A673 (cell line): ENCODE measurements at regions not wholly inside any gene's neighbourhood (a gene's known extent, or its start where the extent isn't known, plus 50 kb on each side); places are given as distances from the start of the nearest gene placed in this dataset.

Experiments used
- BruUV-seq: library from RNA; stranded (reverse); fragments of 400-500 nt; replicated peaks from 2 replicates; lab custom pipeline; 2021; lab: Mats Ljungman, UMichigan
- CTCF ChIA-PET: fragments of 300-600 bp; sonication (Branson Sonifier 250); formaldehyde crosslinking; loops from one replicate; lab custom pipeline; 2022; ENCODE audit warnings: antibody characterized with exemption; lab: Charles Lee
- POLR2A ChIA-PET: fragments of 300-600 bp; sonication (Branson Sonifier 250); formaldehyde crosslinking; loops from one replicate; lab custom pipeline; 2022; ENCODE audit warnings: antibody characterized with exemption; ENCODE audit not compliant: low non-redundant PET; lab: Charles Lee
- DNase-seq: peaks from one replicate; pipeline ENCODE4 v3.0.0-alpha.2; 2015; ENCODE audit warnings: low spot score
- H3K27ac ChIP-seq: fragments of 200-600 bp; sonication (generic); 2 replicates; pipeline ENCODE4 v1.5.1; 2016; ENCODE audit warnings: mixed run types, low read depth, mild to moderate bottlenecking, mixed read lengths, antibody characterized with exemption, low read length; ENCODE audit not compliant: poor library complexity, severe bottlenecking
- H3K27me3 ChIP-seq: fragments of 200-600 bp; sonication (generic); replicated peaks from 2 replicates; pipeline ENCODE4 v1.6.1; 2017; ENCODE audit warnings: mixed run types, low read depth, mild to moderate bottlenecking, mixed read lengths, antibody characterized with exemption, low read length; ENCODE audit not compliant: insufficient read depth, poor library complexity
- H3K36me3 ChIP-seq: fragments of 200-600 bp; sonication (generic); 2 replicates; pipeline ENCODE4 v1.6.1; 2016; ENCODE audit warnings: mixed run types, mild to moderate bottlenecking, mixed read lengths, antibody characterized with exemption, low read length; ENCODE audit not compliant: insufficient read depth, poor library complexity, severe bottlenecking
- H3K4me1 ChIP-seq: fragments of 200-600 bp; sonication (generic); 2 replicates; pipeline ENCODE4 v1.6.1; 2017; ENCODE audit warnings: mixed run types, mild to moderate bottlenecking, mixed read lengths, antibody characterized with exemption, low read length; ENCODE audit not compliant: insufficient read depth, poor library complexity, severe bottlenecking
- H3K4me3 ChIP-seq: fragments of 200-600 bp; sonication (generic); 2 replicates; pipeline ENCODE4 v1.5.1; 2016; ENCODE audit warnings: low read depth, mixed run types, mild to moderate bottlenecking, mixed read lengths, low read length; ENCODE audit not compliant: poor library complexity, severe bottlenecking
- H3K9me3 ChIP-seq: fragments of 200-600 bp; sonication (generic); 2 replicates; pipeline ENCODE4 v1.6.1; 2016; ENCODE audit warnings: mixed run types, low read depth, mild to moderate bottlenecking, mixed read lengths, antibody characterized with exemption, low read length; ENCODE audit not compliant: poor library complexity, severe bottlenecking
- CTCF ChIP-seq: fragments of 300-800, 200-600 bp; sonication (generic); conservative IDR thresholded peaks from 2 replicates; pipeline ENCODE4 v1.5.1; 2017; ENCODE audit warnings: low read depth, mild to moderate bottlenecking, antibody characterized with exemption, low read length, moderate library complexity, mixed read lengths
- EZH2 ChIP-seq: fragments of 200-600 bp; sonication (generic); IDR thresholded peaks from 2 replicates; pipeline ENCODE4 v1.6.1; 2017; ENCODE audit warnings: borderline replicate concordance, low read depth, mild to moderate bottlenecking, mixed read lengths, antibody characterized with exemption, low read length; ENCODE audit not compliant: poor library complexity, severe bottlenecking
- intact Hi-C: fragments of 100-400 bp; cut with micrococcal nuclease; formaldehyde crosslinking; loops from one replicate; pipeline ENCODE4 v1.10.0; 2022; ENCODE audit not compliant: unreplicated experiment

DNA sequence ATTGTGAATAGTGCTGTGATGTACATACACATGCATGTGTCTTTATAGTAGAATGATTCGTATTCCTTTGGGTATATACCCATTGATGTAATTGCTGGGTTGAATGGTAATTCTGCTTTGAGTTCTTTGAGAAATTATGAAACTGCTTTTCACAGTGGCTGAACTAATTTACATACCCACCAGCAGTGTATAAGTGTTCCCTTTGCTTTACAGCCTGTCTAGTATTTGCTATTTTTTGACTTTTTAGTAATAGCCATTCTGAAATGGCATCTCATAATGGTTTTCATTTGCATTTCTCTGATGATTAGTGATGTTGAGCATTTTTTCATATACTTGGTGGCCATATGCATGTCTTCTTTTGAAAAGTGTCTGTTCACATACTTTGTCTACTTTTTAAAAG, 54.5 kb upstream of the FAM78B start:
- no TSS peak for BruUV-seq
- Histone ChIP-seq H3K4me3 (no peak overlapping the region), H3K4me1 (no peaks in the 10 kb centered on the region), H3K27me3 (no peaks in the 10 kb centered on the region), H3K9me3 (no peaks in the 10 kb centered on the region), H3K36me3 (no peaks in the 10 kb centered on the region), H3K27ac (no peak overlapping the region)
- ChIA-PET CTCF (no interaction called here), POLR2A (no interaction called here)
- intact Hi-C loops, result no loop called here
- TF ChIP-seq CTCF (no peak), EZH2 (no peak)
- DNase-seq, result no peak

DNA sequence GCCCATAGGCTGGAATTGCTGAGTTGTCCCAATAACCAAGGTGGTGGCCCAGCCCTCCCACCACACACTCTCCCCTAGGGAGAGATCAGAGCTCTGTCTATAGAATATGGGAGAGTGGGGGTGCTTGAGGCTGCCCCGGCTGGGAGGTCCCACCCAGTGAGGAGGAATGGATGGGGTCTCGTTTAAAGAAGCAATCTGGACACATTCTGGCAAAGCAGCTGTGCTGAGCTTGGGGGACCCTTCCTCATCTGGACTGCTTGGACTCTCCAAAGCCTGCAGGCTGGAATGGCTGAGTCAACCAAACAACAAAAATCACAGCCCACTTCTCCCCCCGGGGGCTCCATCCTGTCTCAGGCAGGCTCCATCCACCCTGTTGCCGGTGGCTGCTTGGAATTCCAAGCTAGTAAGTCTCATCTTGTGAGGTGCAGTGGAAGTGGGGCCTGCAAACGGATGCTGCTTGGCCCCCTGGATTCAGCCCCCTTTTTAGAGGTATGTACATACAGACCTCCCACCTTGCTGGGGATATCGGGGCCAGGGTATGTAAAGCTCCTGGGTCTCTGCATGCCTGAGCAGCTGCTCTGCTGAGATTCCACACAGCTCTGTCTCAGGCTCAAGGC, 67.1 kb upstream of the FAM78B start:
- Histone ChIP-seq H3K9me3 (no peaks in the 10 kb centered on the region), H3K4me3 (no peak overlapping the region), H3K36me3 (no peaks in the 10 kb centered on the region), H3K27me3 (no peaks in the 10 kb centered on the region), H3K4me1 (no peaks in the 10 kb centered on the region), H3K27ac (no peak overlapping the region)
- DNase-seq, result no peak
- BruUV-seq, result no TSS peak
- intact Hi-C loops, result no loop called here
- no peak for TF ChIP-seq CTCF
- TF ChIP-seq EZH2, result no peak
- CTCF ChIA-PET, result no interaction called here
- POLR2A ChIA-PET, result no interaction called here

DNA sequence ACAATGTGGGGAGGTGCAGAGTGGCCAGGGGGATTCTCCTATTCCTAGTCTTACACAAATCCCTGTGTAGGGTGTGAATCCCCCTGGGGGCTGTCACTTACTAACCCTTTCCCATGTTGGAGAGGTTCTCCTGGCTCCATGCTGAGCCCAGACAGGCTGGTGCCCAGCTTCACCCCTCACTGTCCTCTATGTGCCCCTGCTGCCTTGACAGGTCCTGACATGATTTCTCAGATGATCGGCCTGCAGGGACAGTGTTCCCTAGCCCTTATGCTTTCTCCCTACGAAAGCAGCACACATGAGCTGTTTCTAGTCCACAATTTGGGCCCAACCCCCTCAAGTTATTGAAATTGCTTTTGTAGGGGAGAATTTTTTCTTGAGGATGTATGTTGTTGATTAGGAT, 68.9 kb upstream of the FAM78B start:
- Histone ChIP-seq H3K4me3 (no peak overlapping the region), H3K27ac (no peak overlapping the region), H3K4me1 (no peaks in the 10 kb centered on the region), H3K9me3 (no peaks in the 10 kb centered on the region), H3K36me3 (no peaks in the 10 kb centered on the region), H3K27me3 (no peaks in the 10 kb centered on the region)
- ChIA-PET POLR2A (no interaction called here), CTCF (no interaction called here)
- TF ChIP-seq CTCF (no peak), EZH2 (no peak)
- BruUV-seq, result no TSS peak
- no peak for DNase-seq
- intact Hi-C loops, result no loop called here
